ENCODE measurements at regions not wholly inside any gene's neighbourhood (a gene's known extent, or its start where the extent isn't known, plus 50 kb on each side); places are given as distances from the start of the nearest gene placed in this dataset.
A peak's percentile ranks its signal among the peaks of the same experiment; 100 is the strongest.

GRCh38 chr11:119832202-119832935 is 103.4 kb upstream of the NECTIN1 start:
- peaks cover 0 to 15% of the 10 kb centered on the region in 2 experiments; a peak in 3 of 5 replicates for H3K27me3 ChIP-seq (ENCODE audit: control insufficient read depth in 1 of 2, insufficient read depth in 2 of 2, low read length in 2 of 2)
- no peaks in the 10 kb centered on the region for H3K79me2 ChIP-seq (ENCODE audit: insufficient read depth, low read length)
- no peak overlapping the region for H3K4me2 ChIP-seq (ENCODE audit: low read depth, low read length)
- no peak overlapping the region for H3K4me3 ChIP-seq (replicated peaks in 1 of 3; ENCODE audit: insufficient read depth in 1 of 3, low read depth in 2 of 3, low read length in 3 of 3)
- peak; percentile 88 for ATAC-seq
- no peak overlapping the region for H2AFZ ChIP-seq (ENCODE audit: low read length)
- no peaks in the 10 kb centered on the region for H3K36me3 ChIP-seq (replicated peaks in 1 of 2; ENCODE audit: control insufficient read depth in 1 of 2, insufficient read depth in 2 of 2, low read length in 2 of 2)
- FAIRE-seq = no peak
- in situ Hi-C loops (cut with HindIII; ENCODE audit: extremely low pct_ligation_motif_present, low pct_unique_long_range_greater_than_20kb) = no loop called here
- WGBS (ENCODE audit: low lambda C conversion rate) = 35% methylated on average over 9 of the region's 11 CpGs
- no peak overlapping the region for H3K9ac ChIP-seq (ENCODE audit: insufficient read depth, low read depth, low read length)
- no peaks in the 10 kb centered on the region for H4K20me1 ChIP-seq (ENCODE audit: insufficient read depth, low read length)
- no TSS peak for BruUV-seq (replicated peaks)
- intact Hi-C loops (cut with micrococcal nuclease; ENCODE audit: unreplicated experiment) = no loop called here
- H3K27ac ChIP-seq (ENCODE audit: extremely low read length, insufficient read depth, low read length) = no peak overlapping the region
- CTCF ChIA-PET (ENCODE audit: low intra/inter-chr PET ratio, low total read pairs) = no interaction called here
- POLR2A ChIA-PET = no interaction called here
- DNase-seq (ENCODE audit: low spot score) = peak; percentile 11
- TF ChIP-seq HNF4A (CRISPR knock-in tag; IDR thresholded peaks at IDR 0.05) (peak; percentile 18; the same call in 1 of the 2 replicates), GABPB1 (CRISPR knock-in tag; IDR thresholded peaks at IDR 0.05) (peak; percentile 32), ZNF687 (CRISPR knock-in tag; IDR thresholded peaks at IDR 0.05) (peak; percentile 17; the same call in 1 of the 2 replicates), ELF3 (CRISPR knock-in tag; IDR thresholded peaks at IDR 0.05) (peak; percentile 67), GABPA (IDR thresholded peaks at IDR 0.05; ENCODE audit: low read depth, low read length) (no peak), GABPA (CRISPR knock-in tag; IDR thresholded peaks at IDR 0.05; ENCODE audit: low read depth) (peak; percentile 45; the same call in 1 of the 2 replicates), ELF1 (CRISPR knock-in tag; IDR thresholded peaks at IDR 0.05) (0 out of 2 replicates have a peak, but pooled peaks have one; percentile 43), CCAR2 (optimal IDR thresholded peaks at IDR 0.05; ENCODE audit: low read depth, low read length) (no peak), FOXO1 (CRISPR knock-in tag; IDR thresholded peaks at IDR 0.05) (no peak), ZNF740 (CRISPR knock-in tag; IDR thresholded peaks at IDR 0.05) (no peak), E2F2 (CRISPR knock-in tag; IDR thresholded peaks at IDR 0.05; ENCODE audit: borderline replicate concordance) (no peak)
- no peaks in the 10 kb centered on the region for H3K9me3 ChIP-seq (ENCODE audit: low read length)
- peaks cover 6% of the 10 kb centered on the region; the same call in 1 of the 2 replicates for H3K4me1 ChIP-seq (ENCODE audit: insufficient read depth, low read length)

Measured in HepG2 (cell line).